OCI-LY1 (cell line): ENCODE measurements at regions not wholly inside any gene's neighbourhood (a gene's known extent, or its start where the extent isn't known, plus 50 kb on each side); places are given as distances from the start of the nearest gene placed in this dataset.

Source experiments
- H2AFZ ChIP-seq: fragments of 200-600 bp; sonication (generic), shearing (Covaris generic); 2 replicates; pipeline ENCODE4 v1.6.0; 2014; ENCODE audit warnings: antibody characterized with exemption, mild to moderate bottlenecking, low read length
- H3F3A ChIP-seq: fragments of 200-600 bp; sonication (generic), shearing (Covaris generic); 2 replicates; pipeline ENCODE4 v1.6.0; 2014; ENCODE audit warnings: mild to moderate bottlenecking, antibody characterized with exemption, low read length, moderate library complexity; ENCODE audit not compliant: insufficient read depth
- H3K27ac ChIP-seq: fragments of 200-600 bp; sonication (generic); 2 replicates; pipeline ENCODE4 v1.5.1; 2014; ENCODE audit warnings: low read length, mixed run types, mild to moderate bottlenecking, low read depth; ENCODE audit not compliant: poor library complexity, severe bottlenecking
- H3K27me3 ChIP-seq: fragments of 200-600 bp; sonication (generic); 2 replicates; pipeline ENCODE4 v1.6.0; 2014; ENCODE audit warnings: antibody characterized with exemption, mild to moderate bottlenecking, low read length, moderate library complexity; ENCODE audit not compliant: insufficient read depth
- H3K36me3 ChIP-seq: fragments of 200-600 bp; sonication (generic); 2 replicates; pipeline ENCODE4 v1.6.1; 2014; ENCODE audit warnings: mild to moderate bottlenecking, antibody characterized with exemption, low read length, moderate library complexity, mixed read lengths; ENCODE audit not compliant: insufficient read depth
- H3K4me1 ChIP-seq: fragments of 200-600 bp; sonication (generic); 2 replicates; pipeline ENCODE4 v1.5.1; 2014; ENCODE audit warnings: mild to moderate bottlenecking, low read length, moderate library complexity; ENCODE audit not compliant: insufficient read depth, severe bottlenecking
- H3K4me2 ChIP-seq: fragments of 200-600 bp; sonication (generic), shearing (Covaris generic); 2 replicates; pipeline ENCODE4 v1.6.1; 2014; ENCODE audit warnings: low read length
- H3K4me3 ChIP-seq: fragments of 200-600 bp; sonication (generic); 2 replicates; pipeline ENCODE4 v1.5.1; 2014; ENCODE audit warnings: low read length, low read depth, mild to moderate bottlenecking, mixed read lengths; ENCODE audit not compliant: poor library complexity, severe bottlenecking
- H3K79me2 ChIP-seq: fragments of 200-600 bp; shearing (Covaris generic); 2 replicates; pipeline ENCODE4 v1.6.1; 2016; ENCODE audit warnings: mixed run types, low read length, mixed read lengths; ENCODE audit not compliant: insufficient read depth
- H3K9ac ChIP-seq: fragments of 200-600 bp; sonication (generic), shearing (Covaris generic); 2 replicates; pipeline ENCODE4 v1.6.1; 2014; ENCODE audit warnings: mild to moderate bottlenecking, low read length, mixed read lengths
- H3K9me2 ChIP-seq: fragments of 200-600 bp; sonication (generic), shearing (Covaris generic); 2 replicates; pipeline ENCODE4 v1.6.1; 2014; ENCODE audit warnings: low read depth, mild to moderate bottlenecking, low read length, mixed read lengths
- H3K9me3 ChIP-seq: fragments of 200-600 bp; shearing (Covaris generic); 2 replicates; pipeline ENCODE4 v1.6.1; 2014; ENCODE audit warnings: low read length, mixed read lengths
- H4K20me1 ChIP-seq: fragments of 200-600 bp; sonication (generic), shearing (Covaris generic); 2 replicates; pipeline ENCODE4 v1.6.0; 2016; ENCODE audit warnings: mild to moderate bottlenecking, low read length; ENCODE audit not compliant: insufficient read depth
- EZH2 ChIP-seq: fragments of 200-600 bp; sonication (generic), shearing (Covaris generic); IDR thresholded peaks from 2 replicates; pipeline ENCODE4 v1.8.0; 2017; ENCODE audit warnings: borderline replicate concordance, mixed run types, mild to moderate bottlenecking, antibody characterized with exemption, low read length, moderate library complexity, mixed read lengths
- TF ChIP-seq, protein P1 (sequence below): fragments of 200-600 bp; sonication (generic), shearing (Covaris generic); IDR thresholded peaks from 2 replicates; pipeline ENCODE4 v1.5.1; 2017; ENCODE audit warnings: mild to moderate bottlenecking, antibody characterized with exemption, low read length, moderate library complexity, mixed read lengths

DNA sequence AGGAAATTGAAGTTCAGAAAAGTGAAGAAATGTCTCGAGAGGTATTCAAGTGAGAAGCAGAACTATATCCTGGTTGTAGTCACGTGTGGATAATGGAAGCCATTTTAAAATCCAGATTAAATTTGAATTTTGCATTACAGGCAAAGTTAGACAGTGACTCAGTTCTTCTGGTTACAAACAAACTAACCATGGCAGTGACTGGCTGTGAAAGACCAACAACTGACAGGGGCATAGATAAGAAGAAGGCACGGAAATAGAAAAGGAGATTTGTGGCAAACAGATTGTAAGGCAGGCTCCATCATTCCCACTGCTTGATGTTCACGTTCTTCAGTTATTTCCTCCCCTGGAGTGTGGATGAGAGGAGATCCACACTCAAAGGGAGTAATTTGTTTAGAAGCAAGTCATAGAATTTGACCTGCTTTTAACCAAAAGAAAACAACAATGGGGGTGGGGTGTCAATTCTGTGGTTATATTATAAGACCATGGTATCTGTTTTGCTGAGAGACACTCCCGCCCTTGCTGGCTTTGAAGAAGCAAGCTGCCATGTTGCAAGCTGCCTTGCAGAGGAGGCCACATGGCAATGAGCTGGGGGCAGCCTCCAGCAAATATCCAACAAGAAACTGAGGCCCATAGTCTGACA is 795.3 kb downstream of the VRK1 start:
- Histone ChIP-seq H3K27me3 (no peaks in the 10 kb centered on the region), H3K27ac (no peak overlapping the region), H3K9ac (no peak overlapping the region), H3K4me2 (no peak overlapping the region), H3K9me3 (no peaks in the 10 kb centered on the region), H3F3A (no peaks in the 10 kb centered on the region), H4K20me1 (no peaks in the 10 kb centered on the region), H2AFZ (no peak overlapping the region), H3K36me3 (no peaks in the 10 kb centered on the region), H3K4me1 (no peaks in the 10 kb centered on the region), H3K79me2 (no peaks in the 10 kb centered on the region), H3K4me3 (no peak overlapping the region), H3K9me2 (no peaks in the 10 kb centered on the region)
- TF ChIP-seq, protein P1, sequence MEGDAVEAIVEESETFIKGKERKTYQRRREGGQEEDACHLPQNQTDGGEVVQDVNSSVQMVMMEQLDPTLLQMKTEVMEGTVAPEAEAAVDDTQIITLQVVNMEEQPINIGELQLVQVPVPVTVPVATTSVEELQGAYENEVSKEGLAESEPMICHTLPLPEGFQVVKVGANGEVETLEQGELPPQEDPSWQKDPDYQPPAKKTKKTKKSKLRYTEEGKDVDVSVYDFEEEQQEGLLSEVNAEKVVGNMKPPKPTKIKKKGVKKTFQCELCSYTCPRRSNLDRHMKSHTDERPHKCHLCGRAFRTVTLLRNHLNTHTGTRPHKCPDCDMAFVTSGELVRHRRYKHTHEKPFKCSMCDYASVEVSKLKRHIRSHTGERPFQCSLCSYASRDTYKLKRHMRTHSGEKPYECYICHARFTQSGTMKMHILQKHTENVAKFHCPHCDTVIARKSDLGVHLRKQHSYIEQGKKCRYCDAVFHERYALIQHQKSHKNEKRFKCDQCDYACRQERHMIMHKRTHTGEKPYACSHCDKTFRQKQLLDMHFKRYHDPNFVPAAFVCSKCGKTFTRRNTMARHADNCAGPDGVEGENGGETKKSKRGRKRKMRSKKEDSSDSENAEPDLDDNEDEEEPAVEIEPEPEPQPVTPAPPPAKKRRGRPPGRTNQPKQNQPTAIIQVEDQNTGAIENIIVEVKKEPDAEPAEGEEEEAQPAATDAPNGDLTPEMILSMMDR = no peak
- no peak for TF ChIP-seq EZH2

DNA sequence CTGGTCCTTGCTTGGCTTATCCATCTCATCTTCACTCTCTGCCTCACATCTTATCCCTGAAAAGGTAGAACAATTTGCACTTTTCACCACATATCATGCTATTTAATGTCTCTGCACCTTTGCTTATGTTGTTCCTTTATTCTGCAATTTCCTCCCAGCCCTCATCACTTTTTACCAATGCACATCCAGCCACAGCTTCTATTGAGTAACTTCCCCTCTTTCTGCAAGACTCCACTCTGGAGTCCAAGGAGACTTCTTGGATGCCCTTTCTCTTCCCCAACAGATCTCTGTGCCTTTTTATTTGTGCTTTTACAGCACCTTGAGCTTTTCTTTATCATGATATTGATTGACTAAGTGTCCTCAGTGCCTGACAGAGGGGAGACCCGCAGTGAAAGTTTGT is 797.1 kb downstream of the VRK1 start:
- H3F3A ChIP-seq = no peaks in the 10 kb centered on the region
- H3K9ac ChIP-seq = no peak overlapping the region
- no peak overlapping the region for H3K4me2 ChIP-seq
- no peaks in the 10 kb centered on the region for H3K9me3 ChIP-seq
- no peak for TF ChIP-seq EZH2
- TF ChIP-seq, protein P1 = no peak
- no peak overlapping the region for H2AFZ ChIP-seq
- no peaks in the 10 kb centered on the region for H3K4me1 ChIP-seq
- H3K27ac ChIP-seq = no peak overlapping the region
- H3K9me2 ChIP-seq = no peaks in the 10 kb centered on the region
- H3K4me3 ChIP-seq = no peak overlapping the region
- no peaks in the 10 kb centered on the region for H4K20me1 ChIP-seq
- no peaks in the 10 kb centered on the region for H3K79me2 ChIP-seq
- no peaks in the 10 kb centered on the region for H3K36me3 ChIP-seq
- no peaks in the 10 kb centered on the region for H3K27me3 ChIP-seq

DNA sequence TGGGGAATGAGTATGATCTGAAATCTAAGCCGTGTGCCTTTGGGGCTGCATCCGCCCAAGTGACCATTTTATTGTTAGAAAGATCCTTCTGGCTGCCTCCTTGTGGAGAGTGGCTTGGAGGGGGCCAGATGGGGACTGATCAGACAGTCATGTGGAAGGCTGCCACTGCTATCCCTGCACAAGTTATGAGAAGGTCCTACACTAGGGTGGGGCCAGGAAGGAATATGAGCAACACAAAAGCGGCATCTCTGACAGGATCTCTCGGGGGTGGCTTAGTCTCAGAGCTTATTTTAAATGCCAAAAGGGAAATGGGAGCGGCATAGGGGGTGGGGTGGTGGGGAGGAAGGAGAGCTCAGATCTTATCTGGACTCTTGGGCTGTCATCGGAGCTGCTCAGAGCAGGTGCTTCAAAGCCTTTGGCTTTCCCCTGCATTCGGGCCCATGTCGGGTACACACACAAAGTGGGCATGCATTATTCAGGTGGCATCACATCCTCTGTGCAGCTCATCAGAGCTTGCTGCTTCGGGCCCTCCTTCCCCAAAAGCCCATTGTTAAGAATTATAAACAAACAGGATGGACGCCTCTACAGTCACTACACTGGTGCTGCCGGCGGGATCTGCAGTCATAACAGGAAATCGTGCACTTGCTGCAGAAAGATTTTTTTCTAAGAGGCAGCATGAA is 805.4 kb downstream of the VRK1 start:
- Histone ChIP-seq H3K9ac (no peak overlapping the region), H3K4me1 (no peaks in the 10 kb centered on the region), H3K36me3 (no peaks in the 10 kb centered on the region), H4K20me1 (no peaks in the 10 kb centered on the region), H3K27me3 (no peaks in the 10 kb centered on the region), H3F3A (no peaks in the 10 kb centered on the region), H3K4me3 (no peak overlapping the region), H3K9me2 (no peaks in the 10 kb centered on the region), H3K79me2 (no peaks in the 10 kb centered on the region), H3K4me2 (no peak overlapping the region), H3K27ac (no peak overlapping the region), H2AFZ (no peak overlapping the region), H3K9me3 (no peaks in the 10 kb centered on the region)
- TF ChIP-seq, protein P1 = no peak
- no peak for TF ChIP-seq EZH2
